HEK293 (cell line): ENCODE measurements at regions not wholly inside any gene's neighbourhood (a gene's known extent, or its start where the extent isn't known, plus 50 kb on each side); places are given as distances from the start of the nearest gene placed in this dataset.

Source experiments
- CTCF ChIA-PET: fragments of 350-600 bp; formaldehyde crosslinking; extraction: SDS; loops from one replicate; lab custom pipeline; 2021; ENCODE audit warnings: antibody characterized with exemption; lab: Yijun Ruan, JAX
- POLR2A ChIA-PET: fragments of 300-600 bp; formaldehyde crosslinking; extraction: SDS; loops from one replicate; lab custom pipeline; 2020; ENCODE audit warnings: antibody characterized with exemption, inconsistent platforms; lab: Yijun Ruan, JAX
- H3K27ac ChIP-seq: fragments of 200-500 bp; sonication (Bioruptor generic); 2 replicates; pipeline ENCODE4 v1.5.1; 2014; ENCODE audit warnings: low read depth, low read length, control low read depth, inconsistent platforms; ENCODE audit errors: extremely low read depth
- H3K36me3 ChIP-seq, 2 experiments: fragments of 200-500 bp in 1 of 2; sonication (Bioruptor generic) in 1 of 2; 1 replicate in 1 of 2; 2 replicates in 1 of 2; pipeline ENCODE4 v1.5.1; 2014 to 2017; ENCODE audit warnings: inconsistent platforms in 2 of 2, low read length in 2 of 2; ENCODE audit not compliant: control insufficient read depth in 2 of 2, insufficient read depth in 1 of 2
- H3K4me1 ChIP-seq: fragments of 200-500 bp; sonication (Bioruptor generic); 2 replicates; pipeline ENCODE4 v1.5.1; 2014; ENCODE audit warnings: mild to moderate bottlenecking, low read length, inconsistent platforms; ENCODE audit not compliant: control insufficient read depth, insufficient read depth
- H3K4me3 ChIP-seq: 2 replicates; pipeline ENCODE4 v1.5.1; 2011; ENCODE audit warnings: low read depth, mild to moderate bottlenecking, control low read depth, low read length, moderate library complexity
- H3K9me3 ChIP-seq: fragments of 200-500 bp; sonication (Bioruptor generic); 2 replicates; pipeline ENCODE4 v1.5.1; 2014; ENCODE audit warnings: low read depth, low read length, inconsistent platforms; ENCODE audit not compliant: control insufficient read depth, insufficient read depth
- FEZF1 ChIP-seq: fragments of 450-650 bp; formaldehyde crosslinking; IDR thresholded peaks from 2 replicates; pipeline ENCODE4 v1.5.1; 2016; ENCODE audit warnings: missing biosample characterization, missing genetic modification characterization
- GLIS2 ChIP-seq: fragments of 450-650 bp; formaldehyde crosslinking; IDR thresholded peaks from 2 replicates; pipeline ENCODE4 v1.5.1; 2016; ENCODE audit warnings: missing biosample characterization, missing genetic modification characterization
- KLF9 ChIP-seq: fragments of 450-650 bp; formaldehyde crosslinking; IDR thresholded peaks from 2 replicates; pipeline ENCODE4 v1.5.1; 2016; ENCODE audit warnings: missing biosample characterization, missing genetic modification characterization, low read depth
- OVOL3 ChIP-seq: fragments of 450-650 bp; formaldehyde crosslinking; IDR thresholded peaks from 2 replicates; pipeline ENCODE4 v1.5.1; 2016; ENCODE audit warnings: missing biosample characterization, missing genetic modification characterization
- PRDM6 ChIP-seq: fragments of 450-650 bp; formaldehyde crosslinking; IDR thresholded peaks from 2 replicates; pipeline ENCODE4 v1.5.1; 2017; ENCODE audit warnings: missing biosample characterization, missing genetic modification characterization
- WT1 ChIP-seq: fragments of 450-650 bp; formaldehyde crosslinking; IDR thresholded peaks from 2 replicates; pipeline ENCODE4 v1.5.1; 2016; ENCODE audit warnings: missing biosample characterization, missing genetic modification characterization
- ZBTB11 ChIP-seq: fragments of 450-650 bp; formaldehyde crosslinking; conservative IDR thresholded peaks from 2 replicates; pipeline ENCODE4 v1.5.1; 2016; ENCODE audit warnings: low read depth, missing biosample characterization, missing genetic modification characterization
- ZBTB7A ChIP-seq: fragments of 450-650 bp; formaldehyde crosslinking; IDR thresholded peaks from 2 replicates; pipeline ENCODE4 v1.5.1; 2016; ENCODE audit warnings: low read depth, missing biosample characterization, missing genetic modification characterization
- ZBTB8A ChIP-seq: fragments of 450-650 bp; formaldehyde crosslinking; IDR thresholded peaks from 2 replicates; pipeline ENCODE4 v1.5.1; 2016; ENCODE audit warnings: missing biosample characterization, missing genetic modification characterization
- ZNF114 ChIP-seq: fragments of 450-650 bp; formaldehyde crosslinking; IDR thresholded peaks from 2 replicates; pipeline ENCODE4 v1.5.0; 2017; ENCODE audit warnings: missing biosample characterization, missing genetic modification characterization
- ZNF121 ChIP-seq: fragments of 450-650 bp; formaldehyde crosslinking; IDR thresholded peaks from 2 replicates; pipeline ENCODE4 v1.5.1; 2016; ENCODE audit warnings: missing biosample characterization, missing genetic modification characterization
- ZNF133 ChIP-seq: fragments of 450-650 bp; formaldehyde crosslinking; IDR thresholded peaks from 2 replicates; pipeline ENCODE4 v1.5.1; 2016; ENCODE audit warnings: missing biosample characterization, missing genetic modification characterization
- ZNF155 ChIP-seq: fragments of 450-650 bp; formaldehyde crosslinking; IDR thresholded peaks from 2 replicates; pipeline ENCODE4 v1.5.1; 2016; ENCODE audit warnings: missing biosample characterization, missing genetic modification characterization
- ZNF223 ChIP-seq: fragments of 450-650 bp; formaldehyde crosslinking; IDR thresholded peaks from 2 replicates; pipeline ENCODE4 v1.5.1; 2016; ENCODE audit warnings: missing biosample characterization, missing genetic modification characterization
- ZNF24 ChIP-seq: fragments of 450-650 bp; formaldehyde crosslinking; IDR thresholded peaks from 2 replicates; pipeline ENCODE4 v1.5.1; 2016; ENCODE audit warnings: missing biosample characterization, missing genetic modification characterization
- ZNF354C ChIP-seq: fragments of 450-650 bp; formaldehyde crosslinking; IDR thresholded peaks from 2 replicates; pipeline ENCODE4 v1.5.1; 2016; ENCODE audit warnings: missing biosample characterization, missing genetic modification characterization, low read depth, borderline replicate concordance
- ZNF488 ChIP-seq: fragments of 450-650 bp; formaldehyde crosslinking; IDR thresholded peaks from 2 replicates; pipeline ENCODE4 v1.5.1; 2016; ENCODE audit warnings: missing biosample characterization, missing genetic modification characterization
- ZNF626 ChIP-seq: fragments of 450-650 bp; sonication (Bioruptor Pico); formaldehyde crosslinking; IDR thresholded peaks from 2 replicates; pipeline ENCODE4 v1.5.1; 2018; ENCODE audit warnings: missing biosample characterization, missing genetic modification characterization, inconsistent platforms
- ZNF654 ChIP-seq: fragments of 450-650 bp; formaldehyde crosslinking; IDR thresholded peaks from 2 replicates; pipeline ENCODE4 v1.5.1; 2016; ENCODE audit warnings: low read depth, missing biosample characterization, missing genetic modification characterization
- TF ChIP-seq, protein P1 (sequence below): fragments of 450-650 bp; formaldehyde crosslinking; IDR thresholded peaks from 2 replicates; pipeline ENCODE4 v1.5.1; 2016; ENCODE audit warnings: missing biosample characterization, missing genetic modification characterization, low read depth

DNA sequence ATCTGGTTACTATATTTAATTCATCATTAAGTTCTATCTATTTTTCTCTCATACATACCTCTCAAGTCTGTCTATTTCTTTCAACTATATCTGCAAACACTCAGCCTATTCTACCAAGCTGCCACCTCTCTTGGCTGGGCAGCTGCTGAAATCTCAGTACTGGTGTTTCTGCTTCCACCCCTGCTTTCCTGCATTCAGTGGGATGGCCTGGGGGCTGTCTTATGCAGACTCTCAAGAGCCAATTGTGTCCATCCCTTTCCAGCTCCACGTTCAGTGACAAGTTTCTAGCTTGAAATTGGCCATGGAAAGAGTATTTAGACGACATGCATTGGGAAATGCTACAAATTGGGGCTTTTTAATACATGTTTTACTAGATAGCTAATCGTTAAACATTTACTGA, 378.4 kb upstream of the DPPA4 start:
- Histone ChIP-seq H3K27ac (no peak overlapping the region), H3K4me1 (no peaks in the 10 kb centered on the region), H3K36me3 (no peaks in the 10 kb centered on the region), H3K4me3 (no peak overlapping the region), H3K9me3 (no peaks in the 10 kb centered on the region)
- TF ChIP-seq OVOL3 (no peak), ZNF354C (no peak), PRDM6 (tag by site-specific recombination) (no peak), ZBTB7A (tag by site-specific recombination) (no peak), ZNF488 (tag by site-specific recombination) (no peak), WT1 (tag by site-specific recombination) (no peak), ZNF24 (tag by site-specific recombination) (no peak), ZBTB11 (tag by site-specific recombination) (no peak), ZNF626 (tag by site-specific recombination) (no peak), ZNF223 (no peak), ZBTB8A (no peak), FEZF1 (tag by site-specific recombination) (no peak), KLF9 (tag by site-specific recombination) (no peak), GLIS2 (tag by site-specific recombination) (no peak), ZNF654 (no peak), ZNF121 (tag by site-specific recombination) (no peak), ZNF114 (tag by site-specific recombination) (no peak)
- TF ChIP-seq, protein P1, sequence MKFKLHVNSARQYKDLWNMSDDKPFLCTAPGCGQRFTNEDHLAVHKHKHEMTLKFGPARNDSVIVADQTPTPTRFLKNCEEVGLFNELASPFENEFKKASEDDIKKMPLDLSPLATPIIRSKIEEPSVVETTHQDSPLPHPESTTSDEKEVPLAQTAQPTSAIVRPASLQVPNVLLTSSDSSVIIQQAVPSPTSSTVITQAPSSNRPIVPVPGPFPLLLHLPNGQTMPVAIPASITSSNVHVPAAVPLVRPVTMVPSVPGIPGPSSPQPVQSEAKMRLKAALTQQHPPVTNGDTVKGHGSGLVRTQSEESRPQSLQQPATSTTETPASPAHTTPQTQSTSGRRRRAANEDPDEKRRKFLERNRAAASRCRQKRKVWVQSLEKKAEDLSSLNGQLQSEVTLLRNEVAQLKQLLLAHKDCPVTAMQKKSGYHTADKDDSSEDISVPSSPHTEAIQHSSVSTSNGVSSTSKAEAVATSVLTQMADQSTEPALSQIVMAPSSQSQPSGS (tag by site-specific recombination) = no peak
- ChIA-PET POLR2A (no interaction called here), CTCF (no interaction called here)

DNA sequence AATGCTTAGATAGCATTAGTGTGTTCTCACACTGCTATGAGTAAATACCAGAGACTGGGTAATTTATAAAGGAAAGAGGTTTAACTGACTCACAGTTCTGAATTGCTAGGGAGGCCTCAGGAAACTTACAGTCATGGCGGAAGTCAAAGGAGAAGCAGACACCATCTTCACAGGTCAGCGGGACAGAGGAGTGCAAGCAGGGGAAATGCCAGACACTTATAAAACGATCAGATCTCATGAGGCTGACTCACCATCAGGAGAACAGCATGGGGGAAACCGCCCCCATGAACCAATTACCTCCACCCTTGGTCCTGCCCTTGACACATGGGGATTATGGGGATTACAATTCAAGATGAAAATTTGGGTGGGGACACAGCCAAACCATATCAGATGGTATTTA, 381.5 kb upstream of the DPPA4 start:
- POLR2A ChIA-PET = no interaction called here
- no peak for TF ChIP-seq ZNF133
- TF ChIP-seq ZNF155 (tag by site-specific recombination) = no peak
- TF ChIP-seq, all 188 proteins: peak for 0

More for the DNA sequence above, 381.5 kb upstream of the DPPA4 start:
- Histone ChIP-seq H3K36me3 (no peaks in the 10 kb centered on the region), H3K27ac (no peak overlapping the region), H3K4me1 (no peaks in the 10 kb centered on the region), H3K9me3 (no peaks in the 10 kb centered on the region), H3K4me3 (no peak overlapping the region)
- CTCF ChIA-PET = no interaction called here
